ENCODE measurements at regions not wholly inside any gene's neighbourhood (a gene's known extent, or its start where the extent isn't known, plus 50 kb on each side); places are given as distances from the start of the nearest gene placed in this dataset.
"Not testable (repeated sequence)": the region's sequence is repeated elsewhere in the genome, so short reads cannot be mapped to it uniquely, and the experiment has no call there.

- no peaks in the 10 kb centered on the region for H3K27me3 Mint-ChIP-seq
- no peaks in the 10 kb centered on the region for H3K4me1 Mint-ChIP-seq
- CTCF ChIA-PET: interaction anchor here (0.8 kb wide), 1 partner anchor 124 kb away, joined by 3 read pairs; no protein-coding TSS in a partner anchor
- H3K4me3 Mint-ChIP-seq: no peak overlapping the region
- H3K36me3 Mint-ChIP-seq (ENCODE audit: low read depth): no peaks in the 10 kb centered on the region
- no peak for DNase-seq
- no peaks in the 10 kb centered on the region for H3K9me3 Mint-ChIP-seq
- POLR2A ChIA-PET: no interaction called here
- no peak overlapping the region for H3K27ac Mint-ChIP-seq
Observed at GRCh38 chr2:217000406-217000805, 140.5 kb upstream of the TNP1 start.

- CTCF ChIA-PET: no interaction called here
- H3K27ac Mint-ChIP-seq: no peak overlapping the region
- no peaks in the 10 kb centered on the region for H3K4me1 Mint-ChIP-seq
- no peak overlapping the region for H3K4me3 Mint-ChIP-seq
- no peaks in the 10 kb centered on the region for H3K9me3 Mint-ChIP-seq
- no peaks in the 10 kb centered on the region for H3K36me3 Mint-ChIP-seq (ENCODE audit: low read depth)
- POLR2A ChIA-PET: no interaction called here
- DNase-seq: no peak
- H3K27me3 Mint-ChIP-seq: peaks cover 4% of the 10 kb centered on the region
Observed at GRCh38 chr2:216996279-216996845, 136.5 kb upstream of the TNP1 start.

DNA sequence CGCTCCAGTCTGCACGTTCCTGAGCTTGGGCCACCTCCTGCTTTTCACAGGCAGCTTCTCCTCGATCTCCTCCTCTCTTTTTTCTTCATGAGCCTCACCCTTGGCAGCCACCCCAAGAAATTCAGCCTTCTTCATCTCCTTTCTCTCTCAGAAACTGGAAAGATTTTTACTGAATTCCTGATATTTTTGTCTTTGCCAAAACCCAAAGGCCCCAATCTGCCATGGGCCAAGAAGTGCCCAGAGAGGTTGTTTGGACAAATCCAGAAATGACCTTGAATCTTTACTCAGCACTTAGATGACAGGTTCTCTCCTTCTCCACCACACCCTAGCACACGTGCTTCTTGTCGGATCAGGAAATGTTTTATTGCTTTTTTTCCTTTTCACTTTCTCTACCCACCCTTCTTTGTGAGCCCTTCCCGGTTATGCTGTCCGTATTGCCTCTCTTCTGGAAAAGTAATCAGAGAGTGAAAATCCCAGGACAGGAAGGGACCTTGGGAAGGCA, 134.5 kb upstream of the TNP1 start:
- ChIA-PET POLR2A (no interaction called here), CTCF (no interaction called here)
- Mint-ChIP-seq H3K4me3 (no peak overlapping the region), H3K9me3 (no peaks in the 10 kb centered on the region), H3K27me3 (peaks cover 8% of the 10 kb centered on the region), H3K27ac (no peak overlapping the region), H3K36me3 (ENCODE audit: low read depth) (no peaks in the 10 kb centered on the region), H3K4me1 (no peaks in the 10 kb centered on the region)
- DNase-seq: no peak

DNA sequence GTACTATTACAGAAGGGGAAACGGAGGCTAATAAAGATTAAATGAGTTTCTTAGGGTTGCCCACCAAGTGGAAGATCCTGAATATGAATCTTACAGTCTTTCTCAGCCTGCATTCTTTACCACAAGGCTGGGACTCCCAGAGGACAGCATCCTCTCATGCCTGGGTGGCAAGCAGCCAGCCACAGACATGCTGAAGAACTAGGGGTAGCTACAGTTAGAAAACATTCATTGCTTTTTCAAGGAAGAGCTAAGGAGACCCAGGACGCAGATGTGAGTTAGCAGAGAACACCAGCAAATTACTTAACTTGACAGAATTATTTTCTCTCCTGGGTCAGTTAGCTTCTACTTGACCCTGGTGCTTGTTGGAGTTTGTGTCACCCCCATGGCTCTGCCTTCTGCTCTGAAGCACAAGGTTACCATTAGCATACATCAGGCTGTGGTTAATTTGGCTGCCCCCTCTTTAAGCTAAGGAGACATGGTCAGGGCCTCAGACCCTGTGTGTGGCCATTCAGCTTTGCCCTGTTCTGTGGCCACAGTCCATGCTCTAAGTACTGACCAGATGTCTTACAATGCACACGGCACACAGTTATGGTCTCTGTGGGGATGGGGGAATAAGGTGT, 132.3 kb upstream of the TNP1 start:
- Mint-ChIP-seq H3K9me3 (no peaks in the 10 kb centered on the region), H3K27me3 (peaks cover 11% of the 10 kb centered on the region), H3K27ac (no peak overlapping the region), H3K4me3 (no peak overlapping the region), H3K4me1 (no peaks in the 10 kb centered on the region), H3K36me3 (ENCODE audit: low read depth) (no peaks in the 10 kb centered on the region)
- CTCF ChIA-PET: no interaction called here
- POLR2A ChIA-PET: interaction anchor here (0.7 kb wide), 1 partner anchor 17 kb away, joined by 3 read pairs; no protein-coding TSS in a partner anchor
- DNase-seq: no peak

- DNase-seq: no peak
- ChIA-PET CTCF (no interaction called here), POLR2A (interaction anchor here (0.7 kb wide), 1 partner anchor 16 kb away, joined by 3 read pairs; no protein-coding TSS in a partner anchor)
- no peak overlapping the region for H3K27ac Mint-ChIP-seq
- H3K4me3 Mint-ChIP-seq: no peak overlapping the region
- H3K27me3 Mint-ChIP-seq: peaks cover 11% of the 10 kb centered on the region
- no peaks in the 10 kb centered on the region for H3K4me1 Mint-ChIP-seq
- H3K9me3 Mint-ChIP-seq: no peaks in the 10 kb centered on the region
- H3K36me3 Mint-ChIP-seq (ENCODE audit: low read depth): no peaks in the 10 kb centered on the region
Observed at GRCh38 chr2:216991563-216991962, 131.7 kb upstream of the TNP1 start.

DNA sequence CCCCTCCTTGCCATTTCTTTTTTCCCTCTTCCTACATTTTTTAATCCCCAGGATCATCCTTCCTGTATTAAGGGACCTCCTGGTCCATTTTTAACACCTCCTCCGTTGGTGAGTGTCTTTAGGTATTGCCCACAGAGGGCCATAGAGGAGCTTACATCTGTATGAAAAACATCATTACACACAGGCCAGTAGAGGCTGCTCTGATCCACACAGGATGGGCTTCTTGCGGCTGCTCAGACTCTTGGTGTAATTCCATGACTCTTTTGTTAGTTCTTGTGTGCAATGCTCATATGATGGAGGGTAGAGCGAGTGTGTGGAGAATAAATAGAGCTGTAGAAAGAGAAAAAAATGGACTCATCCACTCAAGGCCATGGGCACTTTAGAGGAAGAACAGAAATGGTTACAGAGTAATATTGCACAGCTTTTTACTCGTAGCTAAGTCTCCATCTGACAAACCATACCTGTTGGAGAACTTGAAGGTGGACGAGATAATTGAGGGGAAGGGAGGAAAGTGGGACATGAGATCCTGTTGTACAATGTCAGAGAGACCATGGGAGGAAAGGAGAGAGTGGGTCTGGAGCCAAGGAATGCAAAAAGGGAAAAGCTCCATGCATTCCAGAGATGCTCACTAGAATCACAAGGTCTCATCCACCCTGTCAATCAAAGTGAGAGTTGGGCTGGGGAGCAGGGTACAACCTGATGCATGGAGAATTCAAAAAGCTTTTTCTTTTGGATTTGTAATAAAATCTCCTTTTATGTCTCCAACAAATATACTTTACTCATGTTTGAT, 129.7 kb upstream of the TNP1 start:
- no peak overlapping the region for H3K27ac Mint-ChIP-seq

DNA sequence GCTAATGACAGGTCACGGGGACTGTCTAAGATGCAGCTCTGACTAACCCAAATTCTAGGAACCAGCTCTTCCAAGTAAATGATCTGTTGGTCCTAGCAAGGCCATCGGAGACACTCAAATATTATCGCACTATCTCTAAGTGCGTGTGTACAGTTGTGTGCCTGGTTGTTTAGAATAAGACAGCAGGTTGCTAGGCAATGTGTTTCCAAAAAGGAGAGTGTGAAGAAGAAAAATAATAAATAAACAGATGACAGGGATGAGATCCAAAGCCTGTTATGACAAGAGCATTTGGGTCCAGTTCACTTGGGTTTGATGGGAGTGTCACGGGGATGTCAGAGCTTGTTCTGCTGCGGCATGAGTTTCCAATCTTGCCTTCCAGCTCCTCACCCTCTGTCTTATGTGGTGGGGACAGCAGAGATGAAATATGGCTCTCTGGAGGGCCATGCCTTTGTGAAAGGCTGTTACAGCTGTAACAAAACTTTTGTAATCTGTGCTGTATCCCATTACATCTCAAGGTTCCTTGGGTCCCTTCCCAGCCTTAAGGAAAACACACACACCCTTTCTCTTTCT, 127.5 kb upstream of the TNP1 start:
- ChIA-PET POLR2A (no interaction called here), CTCF (no interaction called here)
- H3K4me3 Mint-ChIP-seq: no peak overlapping the region
- no peaks in the 10 kb centered on the region for H3K9me3 Mint-ChIP-seq
- DNase-seq: no peak
- H3K27me3 Mint-ChIP-seq: peaks cover 11% of the 10 kb centered on the region
- no peak overlapping the region for H3K27ac Mint-ChIP-seq
- no peaks in the 10 kb centered on the region for H3K36me3 Mint-ChIP-seq (ENCODE audit: low read depth)
- no peaks in the 10 kb centered on the region for H3K4me1 Mint-ChIP-seq

More for the DNA sequence above, 129.7 kb upstream of the TNP1 start:
- Mint-ChIP-seq H3K9me3 (no peaks in the 10 kb centered on the region), H3K27me3 (peaks cover 11% of the 10 kb centered on the region), H3K36me3 (ENCODE audit: low read depth) (no peaks in the 10 kb centered on the region), H3K4me1 (no peaks in the 10 kb centered on the region), H3K4me3 (no peak overlapping the region)
- no peak for DNase-seq
- CTCF ChIA-PET: no interaction called here
- POLR2A ChIA-PET: no interaction called here

- ChIA-PET CTCF (no interaction called here), POLR2A (no interaction called here)
- no peaks in the 10 kb centered on the region for H3K9me3 Mint-ChIP-seq
- H3K27ac Mint-ChIP-seq: no peak overlapping the region
- H3K36me3 Mint-ChIP-seq (ENCODE audit: low read depth): no peaks in the 10 kb centered on the region
- H3K27me3 Mint-ChIP-seq: peaks cover 10% of the 10 kb centered on the region
- no peak for DNase-seq
- no peaks in the 10 kb centered on the region for H3K4me1 Mint-ChIP-seq
- no peak overlapping the region for H3K4me3 Mint-ChIP-seq
Observed at GRCh38 chr2:216985658-216986141, 125.8 kb upstream of the TNP1 start.

GRCh38 chr2:216984937-216985336, 125.1 kb upstream of the TNP1 start:
- CTCF ChIA-PET: no interaction called here
- H3K27me3 Mint-ChIP-seq: peaks cover 15% of the 10 kb centered on the region
- no peak for DNase-seq

DNA sequence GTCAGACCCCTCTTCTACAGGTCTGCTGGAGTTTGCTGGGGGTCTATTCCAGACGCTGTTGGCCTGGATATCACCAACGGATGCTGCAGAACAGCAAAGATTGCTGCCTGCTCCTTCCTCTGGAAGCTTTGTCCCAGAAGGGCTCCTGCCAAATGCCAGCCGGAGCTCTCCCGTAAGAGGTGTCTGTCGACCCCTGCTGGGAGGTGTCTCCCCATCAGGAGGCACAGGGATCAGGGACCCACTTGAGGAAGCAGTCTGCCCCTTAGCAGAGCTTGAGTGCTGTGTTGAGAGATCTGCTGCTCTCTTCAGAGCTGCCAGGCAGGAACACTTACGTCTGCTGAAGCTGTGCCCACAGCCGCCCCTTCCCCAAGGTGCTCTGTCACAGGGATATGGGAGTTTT, 122.1 kb upstream of the TNP1 start:
- H3K27ac Mint-ChIP-seq; H3K36me3 Mint-ChIP-seq (ENCODE audit: low read depth); POLR2A ChIA-PET; H3K4me3 Mint-ChIP-seq; H3K4me1 Mint-ChIP-seq; H3K9me3 Mint-ChIP-seq; DNase-seq: not testable (repeated sequence)
- H3K27me3 Mint-ChIP-seq: peaks cover 12% of the 10 kb centered on the region
- CTCF ChIA-PET: interaction anchor here (0.6 kb wide), 1 partner anchor 179 kb away, joined by 4 read pairs; no protein-coding TSS in a partner anchor

More at GRCh38 chr2:216984937-216985336, 125.1 kb upstream of the TNP1 start:
- POLR2A ChIA-PET: no interaction called here
- no peaks in the 10 kb centered on the region for H3K9me3 Mint-ChIP-seq
- no peak overlapping the region for H3K27ac Mint-ChIP-seq
- H3K36me3 Mint-ChIP-seq (ENCODE audit: low read depth): no peaks in the 10 kb centered on the region
- H3K4me1 Mint-ChIP-seq: no peaks in the 10 kb centered on the region
- H3K4me3 Mint-ChIP-seq: no peak overlapping the region

DNA sequence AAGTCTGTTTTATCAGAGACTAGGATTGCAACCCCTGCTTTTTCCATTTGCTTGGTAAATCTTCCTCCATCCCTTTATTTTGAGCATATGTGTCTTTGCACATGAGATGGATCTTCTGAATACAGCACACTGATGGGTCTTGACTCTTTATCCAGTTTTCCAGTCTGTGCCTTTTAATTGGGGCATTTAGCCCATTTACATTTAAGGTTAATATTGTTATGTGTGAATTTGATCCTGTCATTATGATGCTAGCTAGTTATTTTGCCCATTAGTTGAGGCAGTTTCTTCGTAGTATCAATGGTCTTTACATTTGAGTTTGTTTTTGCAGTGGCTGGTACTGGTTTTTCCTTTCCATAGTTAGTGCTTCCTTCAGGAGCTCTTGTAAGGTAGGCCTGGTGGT, 120.6 kb upstream of the TNP1 start:
- CTCF ChIA-PET; H3K27ac Mint-ChIP-seq; DNase-seq; H3K36me3 Mint-ChIP-seq (ENCODE audit: low read depth); POLR2A ChIA-PET; H3K4me1 Mint-ChIP-seq; H3K9me3 Mint-ChIP-seq; H3K4me3 Mint-ChIP-seq: not testable (repeated sequence)
- H3K27me3 Mint-ChIP-seq: peaks cover 12% of the 10 kb centered on the region

DNA sequence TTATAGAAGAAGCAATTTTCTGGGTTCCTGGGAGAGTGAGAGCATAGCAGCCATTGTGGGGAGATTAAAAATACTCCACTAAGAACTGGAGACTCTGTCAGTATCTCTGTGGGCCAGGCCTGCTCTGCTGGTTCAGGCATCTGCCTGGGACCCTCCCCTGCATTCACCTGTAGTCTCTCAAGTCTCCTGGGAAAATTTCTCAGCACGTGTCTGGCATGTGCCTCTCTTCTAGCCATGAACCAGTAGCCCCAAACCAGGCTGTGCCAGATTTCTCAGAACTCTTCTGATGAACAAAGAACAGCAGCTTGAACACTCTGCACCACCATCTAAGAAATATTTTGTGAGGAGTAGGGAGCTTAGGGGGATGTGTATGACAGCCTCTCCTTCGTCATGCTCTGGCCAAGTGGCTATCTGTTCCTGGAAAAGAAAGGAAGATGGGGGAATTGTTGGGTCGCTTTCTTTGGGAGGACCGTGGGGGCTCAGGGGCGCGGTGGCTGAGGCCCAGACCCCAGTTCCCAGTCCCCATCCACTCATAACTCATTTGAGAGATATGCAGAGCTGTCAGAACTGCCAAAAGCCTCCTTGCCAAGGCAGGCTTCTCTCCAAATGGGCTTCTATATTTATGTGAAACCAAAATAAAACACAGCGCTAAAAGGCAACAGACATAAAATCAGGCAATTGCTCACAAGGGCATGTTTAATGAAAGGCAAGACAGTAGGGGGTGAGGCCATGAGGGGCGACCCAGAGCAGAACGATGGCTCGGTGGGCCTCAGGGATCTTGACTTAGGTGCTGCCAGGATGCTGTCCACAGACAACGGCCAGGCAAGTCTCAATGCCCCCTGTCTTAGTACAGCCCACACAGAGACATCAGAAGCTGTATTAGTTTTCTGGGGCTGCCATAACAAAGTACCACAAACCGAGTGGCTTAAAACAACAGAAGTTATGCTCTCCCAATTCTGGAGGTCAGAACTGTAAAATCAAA, 114.7 kb upstream of the TNP1 start:
- no peak for DNase-seq

More for the DNA sequence above, 114.7 kb upstream of the TNP1 start:
- no peaks in the 10 kb centered on the region for H3K36me3 Mint-ChIP-seq (ENCODE audit: low read depth)
- no peaks in the 10 kb centered on the region for H3K9me3 Mint-ChIP-seq
- no peak overlapping the region for H3K4me3 Mint-ChIP-seq
- CTCF ChIA-PET: no interaction called here
- no peaks in the 10 kb centered on the region for H3K27me3 Mint-ChIP-seq
- no peaks in the 10 kb centered on the region for H3K4me1 Mint-ChIP-seq
- no peak overlapping the region for H3K27ac Mint-ChIP-seq
- POLR2A ChIA-PET: interaction anchor here (0.7 kb wide), 1 partner anchor 17 kb away, joined by 3 read pairs; no protein-coding TSS in a partner anchor

All from activated CD4-positive, alpha-beta memory T cell treated with anti-CD3 and anti-CD28 coated beads, Interleukin-2, amount 10 ng/mL, durations not matched to agents 7 days and 5 days (primary cell).